Mammary epithelial cell (primary cell): ENCODE measurements at regions not wholly inside any gene's neighbourhood (a gene's known extent, or its start where the extent isn't known, plus 50 kb on each side); places are given as distances from the start of the nearest gene placed in this dataset.

Experiments used
- EZH2 ChIP-seq: IDR thresholded peaks from 2 replicates; pipeline ENCODE4 v1.6.1; 2012; ENCODE audit warnings: low read length, inconsistent platforms, borderline replicate concordance
- TF ChIP-seq, protein P1 (sequence below), 2 donors: IDR thresholded peaks in 1 of 2; conservative IDR thresholded peaks in 1 of 2; 2 replicates each; pipeline ENCODE4 v1.5.1; 2011 to 2012; ENCODE audit warnings: inconsistent platforms in 2 of 2, low read length in 2 of 2, mild to moderate bottlenecking in 2 of 2, control low read depth in 1 of 2, low read depth in 1 of 2; ENCODE audit not compliant: insufficient read depth in 1 of 2; ENCODE audit errors: extremely low read depth in 1 of 2

DNA sequence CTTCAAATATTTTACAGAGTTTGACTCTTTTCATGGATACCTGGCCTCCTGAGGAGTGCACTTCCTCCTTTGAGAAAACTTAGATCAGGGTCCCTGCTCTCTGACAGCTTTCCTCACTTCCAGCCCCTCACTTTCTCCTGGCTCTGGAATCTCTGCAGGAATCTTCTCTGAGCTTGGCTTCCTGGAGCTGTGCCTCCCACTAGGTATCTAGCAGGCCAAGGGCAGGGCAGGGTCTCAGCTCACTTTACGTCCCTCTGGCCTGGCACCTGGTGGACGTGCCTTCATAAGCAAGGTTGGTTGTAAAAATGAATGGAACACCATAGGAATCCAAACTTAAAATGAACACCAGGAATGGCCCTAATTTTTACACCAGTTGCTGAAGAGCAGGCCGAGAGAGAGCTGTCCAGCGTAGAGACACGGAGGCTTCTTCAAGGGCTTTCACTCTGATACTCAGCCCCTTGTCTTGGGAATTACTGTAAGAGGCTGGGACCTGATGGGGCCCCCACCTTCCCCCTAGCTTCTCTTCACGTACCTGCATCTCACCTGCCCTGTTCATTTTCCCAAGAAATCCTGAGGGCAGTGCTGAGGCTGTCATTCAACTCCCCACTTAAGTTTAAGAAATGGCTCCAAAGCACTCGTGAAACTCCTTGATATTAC, 426.9 kb upstream of the ID2 start:
- TF ChIP-seq, protein P1, sequence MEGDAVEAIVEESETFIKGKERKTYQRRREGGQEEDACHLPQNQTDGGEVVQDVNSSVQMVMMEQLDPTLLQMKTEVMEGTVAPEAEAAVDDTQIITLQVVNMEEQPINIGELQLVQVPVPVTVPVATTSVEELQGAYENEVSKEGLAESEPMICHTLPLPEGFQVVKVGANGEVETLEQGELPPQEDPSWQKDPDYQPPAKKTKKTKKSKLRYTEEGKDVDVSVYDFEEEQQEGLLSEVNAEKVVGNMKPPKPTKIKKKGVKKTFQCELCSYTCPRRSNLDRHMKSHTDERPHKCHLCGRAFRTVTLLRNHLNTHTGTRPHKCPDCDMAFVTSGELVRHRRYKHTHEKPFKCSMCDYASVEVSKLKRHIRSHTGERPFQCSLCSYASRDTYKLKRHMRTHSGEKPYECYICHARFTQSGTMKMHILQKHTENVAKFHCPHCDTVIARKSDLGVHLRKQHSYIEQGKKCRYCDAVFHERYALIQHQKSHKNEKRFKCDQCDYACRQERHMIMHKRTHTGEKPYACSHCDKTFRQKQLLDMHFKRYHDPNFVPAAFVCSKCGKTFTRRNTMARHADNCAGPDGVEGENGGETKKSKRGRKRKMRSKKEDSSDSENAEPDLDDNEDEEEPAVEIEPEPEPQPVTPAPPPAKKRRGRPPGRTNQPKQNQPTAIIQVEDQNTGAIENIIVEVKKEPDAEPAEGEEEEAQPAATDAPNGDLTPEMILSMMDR (conservative IDR thresholded peaks at IDR 0.05 in 1 of 2, IDR thresholded peaks at IDR 0.05 in 1 of 2; ENCODE audit: extremely low read depth in 1 of 2, insufficient read depth in 1 of 2, low read depth in 1 of 2, low read length in 2 of 2), result no peak
- no peak for TF ChIP-seq EZH2
